ENCODE measurements at regions not wholly inside any gene's neighbourhood (a gene's known extent, or its start where the extent isn't known, plus 50 kb on each side); places are given as distances from the start of the nearest gene placed in this dataset.

- Histone ChIP-seq H3K27ac (no peak overlapping the region), H3K9me3 (no peaks in the 10 kb centered on the region), H3K27me3 (no peaks in the 10 kb centered on the region), H3K36me3 (no peaks in the 10 kb centered on the region), H3K4me1 (peaks cover 0 to 5% (median 0%) of the 10 kb centered on the region in 4 donors), H3K4me3 (no peak overlapping the region)
- TF ChIP-seq POLR2AphosphoS5 (IDR thresholded peaks at IDR 0.05) = no peak
- no peak for TF ChIP-seq EP300 (IDR thresholded peaks at IDR 0.05)
- no peak for TF ChIP-seq POLR2A (IDR thresholded peaks at IDR 0.05)
- TF ChIP-seq CTCF (IDR thresholded peaks at IDR 0.05) = no peak
- DNase-seq (no peak), ATAC-seq (ENCODE audit: low FRiP score in 2 of 2) (no peak)
Measured at GRCh38 chr12:76282744-76283143, 65.5 kb downstream of the BBS10 start.

DNA sequence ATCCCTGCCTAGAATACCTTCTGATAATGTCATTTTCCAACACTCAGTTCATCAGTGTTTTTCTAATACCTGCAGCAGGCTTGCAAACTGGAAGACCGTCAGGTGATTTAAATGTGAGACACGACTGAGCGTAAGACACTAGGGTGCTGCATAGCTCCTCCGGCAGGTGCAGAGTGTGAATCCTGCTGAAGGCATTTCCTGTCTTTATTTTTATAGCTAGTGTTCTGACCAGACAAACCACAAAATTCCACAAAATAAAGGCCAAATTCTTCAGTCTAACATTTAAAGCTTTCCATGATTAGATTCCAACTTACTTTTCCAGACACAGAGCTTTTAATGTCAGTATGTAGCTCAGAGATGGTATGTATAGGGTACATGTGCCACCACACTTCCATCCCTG, 70.7 kb downstream of the BBS10 start:
- H3K4me3 ChIP-seq = no peak overlapping the region
- 88 to 89% methylated on average over 4 of the region's 4 CpGs for WGBS, 2 donors
- no peak for ATAC-seq (ENCODE audit: low FRiP score in 2 of 2)
- DNase-seq = no peak
- no peaks in the 10 kb centered on the region for H3K36me3 ChIP-seq
- no peaks in the 10 kb centered on the region for H3K27me3 ChIP-seq
- no peaks in the 10 kb centered on the region for H3K9me3 ChIP-seq
- H3K4me1 ChIP-seq = no peaks in the 10 kb centered on the region
- no peak for TF ChIP-seq POLR2AphosphoS5 (IDR thresholded peaks at IDR 0.05)
- TF ChIP-seq POLR2A (IDR thresholded peaks at IDR 0.05) = no peak
- no peak for TF ChIP-seq EP300 (IDR thresholded peaks at IDR 0.05)
- TF ChIP-seq CTCF (IDR thresholded peaks at IDR 0.05) = no peak
- no peak overlapping the region for H3K27ac ChIP-seq

GRCh38 chr12:76276499-76277151, 71.6 kb downstream of the BBS10 start:
- Histone ChIP-seq H3K36me3 (no peaks in the 10 kb centered on the region), H3K4me3 (no peak overlapping the region), H3K4me1 (no peaks in the 10 kb centered on the region), H3K9me3 (no peaks in the 10 kb centered on the region), H3K27me3 (no peaks in the 10 kb centered on the region), H3K27ac (peak overlapping the region in 2 of 4 donors; percentile 26 to 43)
- ATAC-seq (ENCODE audit: low FRiP score in 2 of 2) (peak; percentile 28 to 48), DNase-seq (no peak)
- 59 to 73% methylated on average over 4 of the region's 4 CpGs for WGBS, 2 donors
- TF ChIP-seq CTCF (IDR thresholded peaks at IDR 0.05) = no peak
- peak; percentile 25 to 41 for TF ChIP-seq POLR2AphosphoS5 (IDR thresholded peaks at IDR 0.05)
- TF ChIP-seq EP300 (IDR thresholded peaks at IDR 0.05) = peak in 2 of 4 donors; percentile 28 to 67
- no peak for TF ChIP-seq POLR2A (IDR thresholded peaks at IDR 0.05)

DNA sequence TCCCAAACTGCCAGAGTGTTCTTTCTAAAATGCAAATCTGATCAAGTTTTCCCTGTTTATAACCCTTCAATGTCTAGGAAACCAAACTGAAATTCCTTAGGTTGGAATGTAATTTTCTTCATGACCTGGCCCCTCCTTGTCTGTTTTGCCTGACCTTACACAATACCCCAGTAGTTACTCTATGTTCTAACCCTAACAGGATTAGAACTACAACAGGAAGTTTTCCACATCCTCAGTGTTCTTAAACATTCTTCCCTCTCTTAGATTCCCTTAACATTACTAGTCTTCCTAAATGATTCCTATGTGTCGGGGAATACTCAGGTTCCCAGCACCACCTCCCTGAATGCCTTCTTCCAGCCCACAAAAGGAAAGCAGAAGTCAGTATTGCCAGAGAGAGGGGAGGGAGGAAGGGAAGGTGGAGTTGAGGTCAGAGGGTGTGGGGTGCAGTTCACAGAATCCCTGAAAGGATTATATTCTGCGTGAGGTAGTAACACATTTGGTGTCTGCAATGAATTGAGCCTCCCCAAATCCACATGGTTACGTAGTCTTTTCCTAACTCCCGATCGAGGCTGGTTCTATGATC, 72.6 kb downstream of the BBS10 start:
- ATAC-seq (ENCODE audit: low FRiP score in 2 of 2) = no peak
- Histone ChIP-seq H3K27me3 (no peaks in the 10 kb centered on the region), H3K27ac (peak overlapping the region in 1 of 4 donors; percentile 26), H3K36me3 (no peaks in the 10 kb centered on the region), H3K4me3 (no peak overlapping the region), H3K4me1 (no peaks in the 10 kb centered on the region), H3K9me3 (no peaks in the 10 kb centered on the region)
- TF ChIP-seq POLR2AphosphoS5 (IDR thresholded peaks at IDR 0.05) = no peak
- no peak for TF ChIP-seq POLR2A (IDR thresholded peaks at IDR 0.05)
- WGBS, 2 donors = 74 to 86% methylated on average over 4 to 5 of the region's 5 CpGs
- DNase-seq = no peak

DNA sequence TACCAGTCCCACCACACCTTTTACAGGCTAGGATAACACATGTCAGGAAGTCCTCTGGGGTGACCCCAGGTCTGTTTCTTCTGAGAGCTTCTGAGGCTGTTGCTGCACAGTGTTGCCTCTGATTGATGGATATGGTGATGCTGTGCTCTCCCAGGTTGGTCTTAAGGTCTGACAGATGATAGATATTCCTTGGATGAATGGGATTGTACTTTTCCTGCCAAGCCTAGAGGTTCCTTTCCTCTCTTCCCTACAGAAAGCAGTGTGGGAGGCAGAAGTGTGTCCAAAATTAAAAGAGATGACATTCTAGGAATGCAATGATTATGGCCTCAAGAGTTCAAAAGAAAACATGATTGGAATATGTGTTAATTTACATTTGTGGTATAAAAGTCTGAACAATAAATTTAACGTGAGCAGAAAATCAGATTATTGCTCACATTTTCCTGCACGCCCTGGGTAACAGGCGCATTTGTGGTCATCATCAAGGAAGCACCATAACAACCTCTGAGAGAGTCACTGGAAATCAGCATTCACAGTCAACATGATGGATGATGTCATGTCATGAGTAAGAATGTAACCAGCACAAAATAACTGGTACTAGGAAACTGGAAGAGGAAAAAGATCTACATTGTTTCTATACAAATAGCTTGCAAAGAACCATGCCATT, 73.7 kb downstream of the BBS10 start:
- Histone ChIP-seq H3K27ac (no peak overlapping the region), H3K4me3 (no peak overlapping the region), H3K9me3 (no peaks in the 10 kb centered on the region), H3K4me1 (no peaks in the 10 kb centered on the region), H3K36me3 (no peaks in the 10 kb centered on the region), H3K27me3 (no peaks in the 10 kb centered on the region)
- WGBS, 2 donors = 89 to 91% methylated on average over 3 of the region's 3 CpGs
- no peak for ATAC-seq (ENCODE audit: low FRiP score in 2 of 2)
- DNase-seq = no peak
- no peak for TF ChIP-seq EP300 (IDR thresholded peaks at IDR 0.05)
- TF ChIP-seq POLR2AphosphoS5 (IDR thresholded peaks at IDR 0.05) = no peak
- TF ChIP-seq CTCF (IDR thresholded peaks at IDR 0.05) = no peak
- TF ChIP-seq POLR2A (IDR thresholded peaks at IDR 0.05) = no peak

Data from upper lobe of left lung (tissue), 6 donors.